ENCODE measurements at regions not wholly inside any gene's neighbourhood (a gene's known extent, or its start where the extent isn't known, plus 50 kb on each side); places are given as distances from the start of the nearest gene placed in this dataset.
"Not testable (repeated sequence)": the region's sequence is repeated elsewhere in the genome, so short reads cannot be mapped to it uniquely, and the experiment has no call there.

DNA sequence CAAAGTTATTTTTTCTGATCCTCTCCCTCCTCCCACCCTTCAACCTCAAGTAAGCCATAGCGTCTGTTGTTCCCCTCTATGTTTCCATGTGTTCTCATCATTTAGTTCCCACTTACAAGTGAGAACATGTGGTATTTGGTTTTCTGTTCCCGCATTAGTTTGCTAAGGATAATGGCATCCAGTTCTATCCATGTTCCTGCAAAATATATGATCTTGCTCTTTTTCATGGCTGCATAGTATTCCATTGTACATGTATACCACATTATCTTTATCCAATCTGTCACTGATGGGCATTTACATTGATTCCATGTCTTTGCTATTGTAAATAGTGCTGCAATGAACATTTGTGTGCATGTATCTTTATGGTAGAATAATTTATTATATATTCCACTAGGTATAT lies 252.0 kb upstream of the ACVR2A start:
- not testable (repeated sequence) for TF ChIP-seq BCL11A (tag by site-specific recombination; IDR thresholded peaks at IDR 0.05; ENCODE audit: low read depth); ZNF707 (tag by site-specific recombination; IDR thresholded peaks at IDR 0.05); ZNF274 (IDR thresholded peaks at IDR 0.05; ENCODE audit: low read length); ZNF274 (tag by site-specific recombination; IDR thresholded peaks at IDR 0.05; ENCODE audit: borderline replicate concordance); ZSCAN18 (tag by site-specific recombination; IDR thresholded peaks at IDR 0.05); ZBTB10 (tag by site-specific recombination; IDR thresholded peaks at IDR 0.05); CTCF (tag by site-specific recombination; IDR thresholded peaks at IDR 0.05); TSHZ1 (tag by site-specific recombination; IDR thresholded peaks at IDR 0.05; ENCODE audit: borderline replicate concordance); ZNF777 (tag by site-specific recombination; IDR thresholded peaks at IDR 0.05; ENCODE audit: borderline replicate concordance); REPIN1 (tag by site-specific recombination; IDR thresholded peaks at IDR 0.05; ENCODE audit: low read depth)
- TF ChIP-seq, protein P1, sequence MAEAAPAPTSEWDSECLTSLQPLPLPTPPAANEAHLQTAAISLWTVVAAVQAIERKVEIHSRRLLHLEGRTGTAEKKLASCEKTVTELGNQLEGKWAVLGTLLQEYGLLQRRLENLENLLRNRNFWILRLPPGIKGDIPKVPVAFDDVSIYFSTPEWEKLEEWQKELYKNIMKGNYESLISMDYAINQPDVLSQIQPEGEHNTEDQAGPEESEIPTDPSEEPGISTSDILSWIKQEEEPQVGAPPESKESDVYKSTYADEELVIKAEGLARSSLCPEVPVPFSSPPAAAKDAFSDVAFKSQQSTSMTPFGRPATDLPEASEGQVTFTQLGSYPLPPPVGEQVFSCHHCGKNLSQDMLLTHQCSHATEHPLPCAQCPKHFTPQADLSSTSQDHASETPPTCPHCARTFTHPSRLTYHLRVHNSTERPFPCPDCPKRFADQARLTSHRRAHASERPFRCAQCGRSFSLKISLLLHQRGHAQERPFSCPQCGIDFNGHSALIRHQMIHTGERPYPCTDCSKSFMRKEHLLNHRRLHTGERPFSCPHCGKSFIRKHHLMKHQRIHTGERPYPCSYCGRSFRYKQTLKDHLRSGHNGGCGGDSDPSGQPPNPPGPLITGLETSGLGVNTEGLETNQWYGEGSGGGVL (tag by site-specific recombination; IDR thresholded peaks at IDR 0.05): not testable (repeated sequence)
- TF ChIP-seq ZNF146 (tag by site-specific recombination; IDR thresholded peaks at IDR 0.05): peak; percentile 92

Measured in HEK293 (cell line).